GM23338 (cell line): ENCODE measurements at regions not wholly inside any gene's neighbourhood (a gene's known extent, or its start where the extent isn't known, plus 50 kb on each side); places are given as distances from the start of the nearest gene placed in this dataset.

ENCODE experiments used
- CREB1 ChIP-seq: fragments of 250-450 bp; sonication (Bioruptor Pico); IDR thresholded peaks from 2 replicates; pipeline ENCODE4 v1.5.0; 2020; ENCODE audit warnings: low read depth, mild to moderate bottlenecking, moderate library complexity
- CTCF ChIP-seq, 2 experiments: fragments of 200-600 bp in 1 of 2; sonication (generic) in 1 of 2; conservative IDR thresholded peaks; 2 replicates each; pipeline versions ENCODE4 v1.5.1 to v1.6.1; 2016 to 2017; ENCODE audit warnings: antibody characterized with exemption in 2 of 2, low read depth in 2 of 2, mild to moderate bottlenecking in 2 of 2, moderate library complexity in 1 of 2
- ETS1 ChIP-seq: IDR thresholded peaks from 2 replicates; pipeline ENCODE4 v1.6.1; 2016; ENCODE audit warnings: antibody characterized with exemption
- EZH2 ChIP-seq: fragments of 200-600 bp; sonication (generic); IDR thresholded peaks from one replicate; pipeline ENCODE4 v1.8.0; 2017; ENCODE audit warnings: antibody characterized with exemption, mild to moderate bottlenecking, low read depth; ENCODE audit not compliant: unreplicated experiment
- EZH2phosphoT487 ChIP-seq: fragments of 200-600 bp; sonication (generic); IDR thresholded peaks from one replicate; pipeline ENCODE4 v1.8.1; 2018; ENCODE audit warnings: antibody characterized with exemption; ENCODE audit not compliant: unreplicated experiment
- POLR2AphosphoS5 ChIP-seq: IDR thresholded peaks from 2 replicates; pipeline ENCODE4 v1.6.1; 2016; ENCODE audit warnings: antibody characterized with exemption, low read depth
- TF ChIP-seq, protein P1 (sequence below): IDR thresholded peaks from one replicate; pipeline ENCODE4 v1.6.1; 2018; ENCODE audit warnings: antibody characterized with exemption; ENCODE audit not compliant: unreplicated experiment

GRCh38 chr13:107457686-107458085, 757.6 kb downstream of the LIG4 start:
- TF ChIP-seq CTCF (conservative IDR thresholded peaks at IDR 0.05; ENCODE audit: low read depth in 2 of 2) (no peak), CREB1 (no peak), EZH2phosphoT487 (no peak), EZH2 (no peak), POLR2AphosphoS5 (no peak), ETS1 (no peak)
- TF ChIP-seq, protein P1, sequence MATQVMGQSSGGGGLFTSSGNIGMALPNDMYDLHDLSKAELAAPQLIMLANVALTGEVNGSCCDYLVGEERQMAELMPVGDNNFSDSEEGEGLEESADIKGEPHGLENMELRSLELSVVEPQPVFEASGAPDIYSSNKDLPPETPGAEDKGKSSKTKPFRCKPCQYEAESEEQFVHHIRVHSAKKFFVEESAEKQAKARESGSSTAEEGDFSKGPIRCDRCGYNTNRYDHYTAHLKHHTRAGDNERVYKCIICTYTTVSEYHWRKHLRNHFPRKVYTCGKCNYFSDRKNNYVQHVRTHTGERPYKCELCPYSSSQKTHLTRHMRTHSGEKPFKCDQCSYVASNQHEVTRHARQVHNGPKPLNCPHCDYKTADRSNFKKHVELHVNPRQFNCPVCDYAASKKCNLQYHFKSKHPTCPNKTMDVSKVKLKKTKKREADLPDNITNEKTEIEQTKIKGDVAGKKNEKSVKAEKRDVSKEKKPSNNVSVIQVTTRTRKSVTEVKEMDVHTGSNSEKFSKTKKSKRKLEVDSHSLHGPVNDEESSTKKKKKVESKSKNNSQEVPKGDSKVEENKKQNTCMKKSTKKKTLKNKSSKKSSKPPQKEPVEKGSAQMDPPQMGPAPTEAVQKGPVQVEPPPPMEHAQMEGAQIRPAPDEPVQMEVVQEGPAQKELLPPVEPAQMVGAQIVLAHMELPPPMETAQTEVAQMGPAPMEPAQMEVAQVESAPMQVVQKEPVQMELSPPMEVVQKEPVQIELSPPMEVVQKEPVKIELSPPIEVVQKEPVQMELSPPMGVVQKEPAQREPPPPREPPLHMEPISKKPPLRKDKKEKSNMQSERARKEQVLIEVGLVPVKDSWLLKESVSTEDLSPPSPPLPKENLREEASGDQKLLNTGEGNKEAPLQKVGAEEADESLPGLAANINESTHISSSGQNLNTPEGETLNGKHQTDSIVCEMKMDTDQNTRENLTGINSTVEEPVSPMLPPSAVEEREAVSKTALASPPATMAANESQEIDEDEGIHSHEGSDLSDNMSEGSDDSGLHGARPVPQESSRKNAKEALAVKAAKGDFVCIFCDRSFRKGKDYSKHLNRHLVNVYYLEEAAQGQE, result no peak
